ENCODE measurements at regions not wholly inside any gene's neighbourhood (a gene's known extent, or its start where the extent isn't known, plus 50 kb on each side); places are given as distances from the start of the nearest gene placed in this dataset.
"Not testable (repeated sequence)": the region's sequence is repeated elsewhere in the genome, so short reads cannot be mapped to it uniquely, and the experiment has no call there.

- POLR2A ChIA-PET = no interaction called here
- Histone ChIP-seq H4K20me1 (replicated peaks; ENCODE audit: control insufficient read depth, extremely low read depth, insufficient read depth, low read length) (no peaks in the 10 kb centered on the region), H3K4me2 (ENCODE audit: insufficient read depth, low read length) (no peak overlapping the region), H3K9ac (replicated peaks; ENCODE audit: extremely low read depth, insufficient read depth, low read length) (no peak overlapping the region), H3K27me3 (ENCODE audit: control insufficient read depth in 2 of 2, insufficient read depth in 2 of 2, low read length in 2 of 2) (no peaks in the 10 kb centered on the region), H3K9me3 (replicated peaks; ENCODE audit: control insufficient read depth, insufficient read depth, low read length) (peaks cover 2% of the 10 kb centered on the region), H3K79me2 (ENCODE audit: control insufficient read depth, insufficient read depth, low read length) (no peaks in the 10 kb centered on the region), H3K36me3 (ENCODE audit: control insufficient read depth in 2 of 2, extremely low read depth in 1 of 2, insufficient read depth in 2 of 2, low read length in 2 of 2) (no peaks in the 10 kb centered on the region), H2AFZ (ENCODE audit: low read depth, low read length) (no peak overlapping the region), H3K27ac (ENCODE audit: insufficient read depth, low read depth, low read length) (no peak overlapping the region), H3K4me1 (ENCODE audit: control insufficient read depth, extremely low read depth, insufficient read depth, low read length) (no peaks in the 10 kb centered on the region), H3K4me3 (replicated peaks in 1 of 3; ENCODE audit: insufficient read depth in 1 of 3, low read depth in 1 of 3, low read length in 3 of 3) (no peak overlapping the region), H3K9me1 (replicated peaks; ENCODE audit: control insufficient read depth, extremely low read depth, insufficient read depth, low read length) (no peaks in the 10 kb centered on the region)
- dilution Hi-C loops (cut with MboI; ENCODE audit: extremely low pct_ligation_motif_present, low sequenced_read_pairs) (no loop called here), intact Hi-C loops (cut with micrococcal nuclease) (no loop called here)
- CTCF ChIA-PET = no interaction called here
- no TSS peak for BruUV-seq (replicated peaks)
- no peak for DNase-seq (ENCODE audit: low read depth, low spot score)
- FAIRE-seq = no peak
- no peak for TF ChIP-seq CTCF (IDR thresholded peaks at IDR 0.05; ENCODE audit: extremely low read depth in 1 of 2, insufficient read depth in 1 of 2, low read depth in 1 of 2, low read length in 2 of 2)
- no peak for TF ChIP-seq JUN (IDR thresholded peaks at IDR 0.05; ENCODE audit: borderline replicate concordance, insufficient read depth, insufficient read length, low read depth)
- TF ChIP-seq GATA2 (IDR thresholded peaks at IDR 0.05; ENCODE audit: insufficient read depth, insufficient read length, low read depth, low read length) = no peak
- TF ChIP-seq EZH2 (IDR thresholded peaks at IDR 0.05; ENCODE audit: borderline replicate concordance, low read depth, low read length, severe bottlenecking) = no peak
- TF ChIP-seq MYC (IDR thresholded peaks at IDR 0.05; ENCODE audit: low read depth, low read length) = no peak
Measured at GRCh38 chr2:228913176-228913575, 357.9 kb downstream of the PID1 start.

- DNase-seq (ENCODE audit: low read depth, low spot score); H4K20me1 ChIP-seq (replicated peaks; ENCODE audit: control insufficient read depth, extremely low read depth, insufficient read depth, low read length); H2AFZ ChIP-seq (ENCODE audit: low read depth, low read length); H3K4me2 ChIP-seq (ENCODE audit: insufficient read depth, low read length); H3K9me1 ChIP-seq (replicated peaks; ENCODE audit: control insufficient read depth, extremely low read depth, insufficient read depth, low read length); H3K36me3 ChIP-seq (ENCODE audit: control insufficient read depth in 2 of 2, extremely low read depth in 1 of 2, insufficient read depth in 2 of 2, low read length in 2 of 2); H3K27ac ChIP-seq (ENCODE audit: insufficient read depth, low read depth, low read length); H3K9ac ChIP-seq (replicated peaks; ENCODE audit: extremely low read depth, insufficient read depth, low read length); H3K79me2 ChIP-seq (ENCODE audit: control insufficient read depth, insufficient read depth, low read length); H3K9me3 ChIP-seq (replicated peaks; ENCODE audit: control insufficient read depth, insufficient read depth, low read length); FAIRE-seq; dilution Hi-C loops (cut with MboI; ENCODE audit: extremely low pct_ligation_motif_present, low sequenced_read_pairs); H3K27me3 ChIP-seq (ENCODE audit: control insufficient read depth in 2 of 2, insufficient read depth in 2 of 2, low read length in 2 of 2); H3K4me1 ChIP-seq (ENCODE audit: control insufficient read depth, extremely low read depth, insufficient read depth, low read length); H3K4me3 ChIP-seq (replicated peaks in 1 of 3; ENCODE audit: insufficient read depth in 1 of 3, low read depth in 1 of 3, low read length in 3 of 3); BruUV-seq (replicated peaks); CTCF ChIA-PET; intact Hi-C loops (cut with micrococcal nuclease): not testable (repeated sequence)
- POLR2A ChIA-PET = interaction anchor here (0.7 kb wide), 1 partner anchor 676 kb away, joined by 3 read pairs; no protein-coding TSS in a partner anchor
Measured at GRCh38 chr2:228910872-228911271, 360.2 kb downstream of the PID1 start.

Measured in endothelial cell of umbilical vein (primary cell).